ENCODE measurements at regions not wholly inside any gene's neighbourhood (a gene's known extent, or its start where the extent isn't known, plus 50 kb on each side); places are given as distances from the start of the nearest gene placed in this dataset.

DNA sequence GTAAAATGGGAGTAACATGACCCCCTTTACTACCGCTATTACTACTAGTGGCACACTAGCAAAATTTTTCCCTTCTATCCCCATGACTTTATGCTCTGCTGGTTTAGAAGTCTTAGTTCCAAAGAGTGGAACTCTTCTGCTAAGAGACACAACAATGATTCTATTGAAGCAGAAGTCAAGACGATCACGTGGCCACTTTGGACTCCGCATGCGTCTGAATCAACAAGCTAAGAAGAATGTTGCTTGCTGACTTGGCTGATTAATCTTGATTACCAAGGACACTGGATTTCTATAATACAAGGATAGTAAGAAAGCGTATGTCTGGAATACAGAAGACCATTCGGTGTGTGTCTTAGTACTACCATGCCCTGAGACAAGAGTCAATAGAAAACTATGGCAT lies 244.7 kb upstream of the BTBD3 start:
- CTCF ChIA-PET: no interaction called here
- Mint-ChIP-seq H3K9me3 (ENCODE audit: low read depth, unreplicated experiment) (no peaks in the 10 kb centered on the region), H3K4me3 (ENCODE audit: low read depth, unreplicated experiment) (no peak overlapping the region), H3K27ac (ENCODE audit: unreplicated experiment) (no peak overlapping the region), H3K36me3 (ENCODE audit: insufficient read depth, unreplicated experiment) (no peaks in the 10 kb centered on the region), H3K4me1 (ENCODE audit: low read depth, unreplicated experiment) (no peaks in the 10 kb centered on the region), H3K27me3 (ENCODE audit: unreplicated experiment) (peaks cover 13% of the 10 kb centered on the region)
- intact Hi-C loops (cut with micrococcal nuclease; ENCODE audit: unreplicated experiment): no loop called here
- TF ChIP-seq, protein P1, sequence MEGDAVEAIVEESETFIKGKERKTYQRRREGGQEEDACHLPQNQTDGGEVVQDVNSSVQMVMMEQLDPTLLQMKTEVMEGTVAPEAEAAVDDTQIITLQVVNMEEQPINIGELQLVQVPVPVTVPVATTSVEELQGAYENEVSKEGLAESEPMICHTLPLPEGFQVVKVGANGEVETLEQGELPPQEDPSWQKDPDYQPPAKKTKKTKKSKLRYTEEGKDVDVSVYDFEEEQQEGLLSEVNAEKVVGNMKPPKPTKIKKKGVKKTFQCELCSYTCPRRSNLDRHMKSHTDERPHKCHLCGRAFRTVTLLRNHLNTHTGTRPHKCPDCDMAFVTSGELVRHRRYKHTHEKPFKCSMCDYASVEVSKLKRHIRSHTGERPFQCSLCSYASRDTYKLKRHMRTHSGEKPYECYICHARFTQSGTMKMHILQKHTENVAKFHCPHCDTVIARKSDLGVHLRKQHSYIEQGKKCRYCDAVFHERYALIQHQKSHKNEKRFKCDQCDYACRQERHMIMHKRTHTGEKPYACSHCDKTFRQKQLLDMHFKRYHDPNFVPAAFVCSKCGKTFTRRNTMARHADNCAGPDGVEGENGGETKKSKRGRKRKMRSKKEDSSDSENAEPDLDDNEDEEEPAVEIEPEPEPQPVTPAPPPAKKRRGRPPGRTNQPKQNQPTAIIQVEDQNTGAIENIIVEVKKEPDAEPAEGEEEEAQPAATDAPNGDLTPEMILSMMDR (IDR thresholded peaks at IDR 0.05; ENCODE audit: unreplicated experiment): no peak
- no TSS peak for BruUV-seq (replicated peaks)
- DNase-seq: no peak

DNA sequence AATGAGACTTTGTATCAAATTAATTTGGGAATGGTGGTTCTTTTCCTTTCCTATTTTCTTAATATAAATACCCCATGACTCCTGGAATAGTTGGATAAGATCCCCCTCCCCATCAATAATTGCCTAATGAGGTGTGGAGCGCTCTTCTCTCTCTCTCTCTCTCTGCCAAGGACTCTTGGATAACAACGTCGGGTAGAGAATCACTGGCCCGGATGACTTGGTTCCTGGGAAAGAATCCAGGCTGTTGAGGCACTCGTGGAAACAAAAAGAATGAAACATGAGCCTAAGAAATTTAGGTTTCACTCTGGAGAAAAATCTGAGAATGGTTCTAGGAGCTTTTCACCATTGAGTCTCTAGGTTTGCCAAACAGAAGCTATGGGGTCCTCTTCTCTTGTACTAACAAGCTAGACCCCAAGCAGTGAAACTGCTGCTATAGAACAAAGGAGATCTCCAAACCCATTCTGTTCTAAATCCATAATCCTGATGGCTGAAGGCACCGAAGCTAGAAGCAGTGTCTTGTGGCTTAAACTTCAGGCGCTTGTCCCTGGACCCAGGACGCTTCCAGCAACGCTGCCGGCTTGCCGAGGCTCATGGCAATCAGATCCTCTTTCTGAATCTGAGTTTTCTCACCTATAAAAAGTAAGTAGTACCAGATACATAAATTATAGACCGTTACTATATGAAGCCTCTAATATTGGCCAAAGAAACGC lies 241.6 kb upstream of the BTBD3 start:
- CTCF ChIA-PET: no interaction called here
- H3K4me3 Mint-ChIP-seq (ENCODE audit: low read depth, unreplicated experiment): no peak overlapping the region
- BruUV-seq (replicated peaks): no TSS peak
- H3K27ac Mint-ChIP-seq (ENCODE audit: unreplicated experiment): no peak overlapping the region
- no peaks in the 10 kb centered on the region for H3K9me3 Mint-ChIP-seq (ENCODE audit: low read depth, unreplicated experiment)
- H3K27me3 Mint-ChIP-seq (ENCODE audit: unreplicated experiment): peaks cover 13% of the 10 kb centered on the region
- no peaks in the 10 kb centered on the region for H3K36me3 Mint-ChIP-seq (ENCODE audit: insufficient read depth, unreplicated experiment)
- DNase-seq: no peak
- intact Hi-C loops (cut with micrococcal nuclease; ENCODE audit: unreplicated experiment): loop anchor here (2.0 to 5.0 kb wide), 2 partner anchors 231 to 337 kb away; no protein-coding TSS in a partner anchor
- H3K4me1 Mint-ChIP-seq (ENCODE audit: low read depth, unreplicated experiment): no peaks in the 10 kb centered on the region
- TF ChIP-seq, protein P1 (IDR thresholded peaks at IDR 0.05; ENCODE audit: unreplicated experiment): no peak

DNA sequence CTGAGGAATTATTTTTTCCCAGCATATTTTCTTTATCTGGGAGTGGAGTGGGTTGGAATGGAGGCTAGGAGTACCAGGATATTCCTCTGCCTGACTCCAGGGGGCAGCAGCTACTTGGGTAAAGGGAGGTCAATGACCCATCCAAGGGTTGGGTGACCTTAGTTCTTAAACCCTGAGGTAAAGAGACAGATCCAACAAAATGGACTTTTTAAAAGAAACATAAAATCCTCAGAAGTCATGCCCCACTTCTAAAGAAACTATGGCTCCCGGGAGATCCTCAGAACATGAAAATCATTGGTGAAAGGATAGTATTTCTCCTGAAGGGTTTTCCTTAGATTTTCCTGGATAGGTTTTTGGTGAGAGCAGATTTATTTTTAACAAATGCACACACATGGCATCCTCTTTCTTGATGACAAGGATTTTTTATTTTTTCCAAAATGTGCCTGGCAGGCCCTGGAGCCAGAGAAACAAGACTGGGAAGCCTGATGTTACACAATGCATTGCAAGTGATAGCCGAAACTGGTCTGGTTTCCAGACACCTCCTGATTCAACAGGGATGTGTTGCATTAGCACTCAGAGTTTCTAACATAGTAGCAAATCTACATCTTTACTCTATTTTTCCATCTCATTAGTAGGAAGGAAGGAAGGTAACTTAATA lies 240.9 kb upstream of the BTBD3 start:
- TF ChIP-seq, protein P1 (IDR thresholded peaks at IDR 0.05; ENCODE audit: unreplicated experiment): peak; percentile 65
- no TSS peak for BruUV-seq (replicated peaks)
- no peak overlapping the region for H3K27ac Mint-ChIP-seq (ENCODE audit: unreplicated experiment)
- no peaks in the 10 kb centered on the region for H3K36me3 Mint-ChIP-seq (ENCODE audit: insufficient read depth, unreplicated experiment)
- DNase-seq: peak; percentile 61
- CTCF ChIA-PET: interaction anchor here (0.5 to 0.6 kb wide), 2 partner anchors 549 to 1409 kb away, joined by 3 read pairs; no protein-coding TSS in a partner anchor
- H3K4me3 Mint-ChIP-seq (ENCODE audit: low read depth, unreplicated experiment): no peak overlapping the region
- intact Hi-C loops (cut with micrococcal nuclease; ENCODE audit: unreplicated experiment): loop anchor here (2.0 to 5.0 kb wide), 2 partner anchors 231 to 336 kb away; no protein-coding TSS in a partner anchor
- H3K4me1 Mint-ChIP-seq (ENCODE audit: low read depth, unreplicated experiment): no peaks in the 10 kb centered on the region
- H3K9me3 Mint-ChIP-seq (ENCODE audit: low read depth, unreplicated experiment): no peaks in the 10 kb centered on the region
- H3K27me3 Mint-ChIP-seq (ENCODE audit: unreplicated experiment): peaks cover 13% of the 10 kb centered on the region

- TF ChIP-seq, protein P1 (IDR thresholded peaks at IDR 0.05; ENCODE audit: unreplicated experiment): no peak
- no peak for DNase-seq
- intact Hi-C loops (cut with micrococcal nuclease; ENCODE audit: unreplicated experiment): loop anchor here (2.0 to 5.0 kb wide), 2 partner anchors 230 to 335 kb away; no protein-coding TSS in a partner anchor
- Mint-ChIP-seq H3K27me3 (ENCODE audit: unreplicated experiment) (peaks cover 13% of the 10 kb centered on the region), H3K4me1 (ENCODE audit: low read depth, unreplicated experiment) (no peaks in the 10 kb centered on the region), H3K36me3 (ENCODE audit: insufficient read depth, unreplicated experiment) (no peaks in the 10 kb centered on the region), H3K4me3 (ENCODE audit: low read depth, unreplicated experiment) (no peak overlapping the region), H3K27ac (ENCODE audit: unreplicated experiment) (no peak overlapping the region), H3K9me3 (ENCODE audit: low read depth, unreplicated experiment) (no peaks in the 10 kb centered on the region)
- CTCF ChIA-PET: interaction anchor here (0.6 kb wide), 2 partner anchors 36 to 548 kb away, joined by 3 read pairs; no protein-coding TSS in a partner anchor
- BruUV-seq (replicated peaks): no TSS peak
These were observed 240.3 kb upstream of the BTBD3 start for GRCh38 chr20:11677428-11677827.

Data from Calu3 (cell line).